ENCODE measurements at regions not wholly inside any gene's neighbourhood (a gene's known extent, or its start where the extent isn't known, plus 50 kb on each side); places are given as distances from the start of the nearest gene placed in this dataset.
"Not testable (repeated sequence)": the region's sequence is repeated elsewhere in the genome, so short reads cannot be mapped to it uniquely, and the experiment has no call there.

GRCh38 chr4:12071316-12071715 lies 642.6 kb upstream of the HS3ST1 start:
- no peak overlapping the region for H3K9ac ChIP-seq (ENCODE audit: low read depth, low read length)
- no peak overlapping the region for H3K4me3 ChIP-seq (ENCODE audit: low read depth, low read length)
- no peaks in the 10 kb centered on the region for H3K9me3 ChIP-seq (ENCODE audit: control insufficient read depth, insufficient read depth, low read length)
- no peaks in the 10 kb centered on the region for H3K4me1 ChIP-seq (ENCODE audit: control insufficient read depth, insufficient read depth, low read length)
- no peaks in the 10 kb centered on the region for H3K36me3 ChIP-seq (ENCODE audit: control insufficient read depth, insufficient read depth, low read length)
- H3K27me3 ChIP-seq (ENCODE audit: control insufficient read depth, insufficient read depth, low read length): no peaks in the 10 kb centered on the region

GRCh38 chr4:12053966-12054365 lies 625.3 kb upstream of the HS3ST1 start:
- Histone ChIP-seq H3K36me3 (ENCODE audit: control insufficient read depth, insufficient read depth, low read length) (no peaks in the 10 kb centered on the region), H3K27me3 (ENCODE audit: control insufficient read depth, insufficient read depth, low read length) (no peaks in the 10 kb centered on the region), H3K4me1 (ENCODE audit: control insufficient read depth, insufficient read depth, low read length) (peaks cover 12% of the 10 kb centered on the region), H3K4me3 (ENCODE audit: low read depth, low read length) (no peak overlapping the region), H3K9ac (ENCODE audit: low read depth, low read length) (no peak overlapping the region), H3K9me3 (ENCODE audit: control insufficient read depth, insufficient read depth, low read length) (peaks cover 2% of the 10 kb centered on the region)

DNA sequence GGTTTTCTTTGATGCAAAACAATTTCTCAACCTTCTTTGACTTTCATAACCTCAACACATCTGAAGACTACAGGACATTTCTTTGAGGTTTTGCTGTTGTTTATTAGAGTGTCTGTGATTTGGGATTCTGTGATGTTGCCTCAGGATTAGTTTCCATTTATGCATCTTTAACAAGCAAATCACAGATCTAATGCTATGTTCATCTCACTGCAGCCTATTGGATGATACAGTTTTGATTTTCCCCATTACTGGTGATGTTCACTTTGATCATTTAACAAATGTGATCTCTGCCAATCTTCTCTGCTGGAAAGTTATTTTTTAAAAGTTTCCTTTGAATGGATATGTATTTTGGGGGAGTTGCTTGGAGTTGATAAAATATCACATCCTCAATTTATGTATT lies 624.9 kb upstream of the HS3ST1 start:
- H3K27me3 ChIP-seq (ENCODE audit: control insufficient read depth, insufficient read depth, low read length): no peaks in the 10 kb centered on the region
- no peaks in the 10 kb centered on the region for H3K36me3 ChIP-seq (ENCODE audit: control insufficient read depth, insufficient read depth, low read length)
- no peak overlapping the region for H3K9ac ChIP-seq (ENCODE audit: low read depth, low read length)
- H3K4me1 ChIP-seq (ENCODE audit: control insufficient read depth, insufficient read depth, low read length): peaks cover 9% of the 10 kb centered on the region
- H3K4me3 ChIP-seq (ENCODE audit: low read depth, low read length): no peak overlapping the region
- H3K9me3 ChIP-seq (ENCODE audit: control insufficient read depth, insufficient read depth, low read length): peaks cover 2% of the 10 kb centered on the region

DNA sequence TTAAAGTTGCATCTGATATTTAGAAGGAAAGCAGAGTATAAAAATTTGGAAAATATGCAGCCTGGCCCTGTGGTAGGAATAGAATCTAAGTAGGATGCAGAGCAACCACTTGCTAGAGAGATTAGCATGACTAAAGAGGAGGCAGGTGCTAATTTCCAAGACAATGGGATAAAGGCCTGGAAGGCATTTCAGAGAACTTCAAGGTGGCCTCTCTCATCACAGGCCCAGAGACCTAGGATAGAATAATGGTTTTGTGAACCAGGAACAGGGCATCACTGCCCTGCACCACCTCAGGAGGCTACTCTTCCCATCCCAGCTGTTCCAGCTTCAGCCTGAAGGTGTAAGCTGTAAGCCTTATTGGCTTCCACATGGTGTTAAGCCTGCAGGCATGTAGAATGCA lies 621.7 kb upstream of the HS3ST1 start:
- peaks cover 2% of the 10 kb centered on the region for H3K9me3 ChIP-seq (ENCODE audit: control insufficient read depth, insufficient read depth, low read length)
- H3K4me3 ChIP-seq (ENCODE audit: low read depth, low read length): no peak overlapping the region
- H3K36me3 ChIP-seq (ENCODE audit: control insufficient read depth, insufficient read depth, low read length): no peaks in the 10 kb centered on the region
- H3K27me3 ChIP-seq (ENCODE audit: control insufficient read depth, insufficient read depth, low read length): no peaks in the 10 kb centered on the region
- H3K9ac ChIP-seq (ENCODE audit: low read depth, low read length): no peak overlapping the region
- peaks cover 3% of the 10 kb centered on the region for H3K4me1 ChIP-seq (ENCODE audit: control insufficient read depth, insufficient read depth, low read length)

GRCh38 chr4:12042818-12043217 lies 614.1 kb upstream of the HS3ST1 start:
- H3K9ac ChIP-seq (ENCODE audit: low read depth, low read length): no peak overlapping the region
- H3K4me3 ChIP-seq (ENCODE audit: low read depth, low read length): no peak overlapping the region
- no peaks in the 10 kb centered on the region for H3K27me3 ChIP-seq (ENCODE audit: control insufficient read depth, insufficient read depth, low read length)
- H3K4me1 ChIP-seq (ENCODE audit: control insufficient read depth, insufficient read depth, low read length): no peaks in the 10 kb centered on the region
- H3K36me3 ChIP-seq (ENCODE audit: control insufficient read depth, insufficient read depth, low read length): no peaks in the 10 kb centered on the region
- peaks cover 6% of the 10 kb centered on the region for H3K9me3 ChIP-seq (ENCODE audit: control insufficient read depth, insufficient read depth, low read length)

DNA sequence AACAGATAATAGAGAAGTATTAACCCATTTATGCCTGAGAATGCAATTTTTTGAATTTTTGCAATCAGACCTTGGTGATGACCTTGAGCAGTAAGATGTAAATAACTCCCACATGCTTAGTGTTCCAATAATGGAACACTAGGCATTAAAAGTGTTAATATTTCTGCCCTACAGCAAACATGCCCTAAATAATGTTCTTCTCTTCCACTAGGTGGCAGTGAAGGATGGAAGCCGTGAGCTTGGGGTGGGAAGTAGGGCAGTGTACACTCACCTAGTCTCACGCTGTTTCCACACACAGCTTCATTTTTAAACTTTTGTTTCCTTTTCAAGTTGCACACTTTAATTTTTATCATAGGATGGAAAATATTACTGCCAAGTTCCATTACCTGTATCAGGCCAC lies 613.1 kb upstream of the HS3ST1 start:
- no peaks in the 10 kb centered on the region for H3K36me3 ChIP-seq (ENCODE audit: control insufficient read depth, insufficient read depth, low read length)
- no peaks in the 10 kb centered on the region for H3K27me3 ChIP-seq (ENCODE audit: control insufficient read depth, insufficient read depth, low read length)
- H3K4me3 ChIP-seq (ENCODE audit: low read depth, low read length): no peak overlapping the region
- no peak overlapping the region for H3K9ac ChIP-seq (ENCODE audit: low read depth, low read length)
- no peaks in the 10 kb centered on the region for H3K4me1 ChIP-seq (ENCODE audit: control insufficient read depth, insufficient read depth, low read length)
- peaks cover 6% of the 10 kb centered on the region for H3K9me3 ChIP-seq (ENCODE audit: control insufficient read depth, insufficient read depth, low read length)

DNA sequence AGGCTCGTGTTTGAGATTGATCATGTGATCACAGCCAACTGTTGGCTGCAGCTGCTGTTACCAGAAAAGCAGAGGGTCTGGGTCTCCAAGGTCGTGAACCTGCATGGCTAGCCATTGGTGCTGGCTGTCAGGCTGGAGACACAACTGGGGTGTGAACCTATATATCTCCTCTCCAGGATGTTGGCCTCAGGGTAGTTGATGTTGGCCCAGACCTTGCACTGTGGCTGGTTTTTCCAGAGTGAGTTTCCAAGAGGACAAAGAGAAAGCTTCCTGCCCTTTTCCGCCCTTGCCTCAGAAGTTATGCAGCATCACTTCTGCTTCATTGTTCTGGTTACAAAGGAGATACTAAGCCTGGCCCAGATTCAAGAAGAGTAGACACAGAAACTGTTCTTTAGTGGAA lies 607.8 kb upstream of the HS3ST1 start:
- no peaks in the 10 kb centered on the region for H3K4me1 ChIP-seq (ENCODE audit: control insufficient read depth, insufficient read depth, low read length)
- H3K4me3 ChIP-seq (ENCODE audit: low read depth, low read length): no peak overlapping the region
- peaks cover 6% of the 10 kb centered on the region for H3K9me3 ChIP-seq (ENCODE audit: control insufficient read depth, insufficient read depth, low read length)
- H3K36me3 ChIP-seq (ENCODE audit: control insufficient read depth, insufficient read depth, low read length): no peaks in the 10 kb centered on the region
- H3K9ac ChIP-seq (ENCODE audit: low read depth, low read length): no peak overlapping the region
- no peaks in the 10 kb centered on the region for H3K27me3 ChIP-seq (ENCODE audit: control insufficient read depth, insufficient read depth, low read length)

DNA sequence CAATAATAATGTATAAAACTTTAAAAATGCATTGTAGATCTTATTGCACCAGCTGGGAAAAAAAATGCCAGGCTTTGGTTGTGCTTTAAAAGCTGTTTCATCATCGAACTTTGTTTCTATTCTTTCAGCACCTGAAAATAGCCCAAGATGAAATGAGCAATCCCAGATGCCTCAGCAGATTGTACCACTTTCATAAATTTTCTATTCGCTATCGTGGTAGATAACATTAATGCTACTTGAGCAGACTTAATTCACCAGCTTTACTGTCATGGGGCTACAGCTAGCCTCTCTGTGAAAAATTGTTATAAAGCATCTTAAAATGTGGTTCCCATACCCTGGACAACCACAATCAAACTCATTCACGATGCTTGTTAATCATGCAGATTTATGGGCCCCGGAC lies 599.6 kb upstream of the HS3ST1 start:
- Histone ChIP-seq H3K27me3 (ENCODE audit: control insufficient read depth, insufficient read depth, low read length) (no peaks in the 10 kb centered on the region), H3K4me1 (ENCODE audit: control insufficient read depth, insufficient read depth, low read length) (no peaks in the 10 kb centered on the region), H3K4me3 (ENCODE audit: low read depth, low read length) (no peak overlapping the region), H3K9me3 (ENCODE audit: control insufficient read depth, insufficient read depth, low read length) (no peaks in the 10 kb centered on the region), H3K9ac (ENCODE audit: low read depth, low read length) (no peak overlapping the region), H3K36me3 (ENCODE audit: control insufficient read depth, insufficient read depth, low read length) (no peaks in the 10 kb centered on the region)

DNA sequence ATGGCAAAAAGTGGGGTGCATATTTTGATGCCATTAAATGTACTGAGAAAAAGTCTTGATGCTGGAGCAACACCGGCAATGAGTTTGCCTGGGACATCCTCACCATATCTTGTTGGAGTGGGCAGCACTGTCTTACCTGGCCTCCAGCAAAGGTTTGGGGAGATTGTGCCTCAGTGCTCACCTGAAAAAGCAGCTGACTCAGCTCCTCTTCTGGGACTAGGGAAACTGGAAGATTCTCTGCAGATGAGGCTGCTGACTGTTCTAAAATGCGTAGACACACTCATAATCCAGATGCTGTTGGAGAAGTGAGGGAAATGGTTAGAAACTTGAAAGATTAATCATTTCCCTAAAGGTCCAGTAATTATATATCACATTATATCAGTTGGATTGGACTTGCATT lies 593.7 kb upstream of the HS3ST1 start:
- H3K4me1 ChIP-seq (ENCODE audit: control insufficient read depth, insufficient read depth, low read length): no peaks in the 10 kb centered on the region
- no peak overlapping the region for H3K9ac ChIP-seq (ENCODE audit: low read depth, low read length)
- H3K36me3 ChIP-seq (ENCODE audit: control insufficient read depth, insufficient read depth, low read length): no peaks in the 10 kb centered on the region
- no peak overlapping the region for H3K4me3 ChIP-seq (ENCODE audit: low read depth, low read length)
- no peaks in the 10 kb centered on the region for H3K27me3 ChIP-seq (ENCODE audit: control insufficient read depth, insufficient read depth, low read length)
- H3K9me3 ChIP-seq (ENCODE audit: control insufficient read depth, insufficient read depth, low read length): no peaks in the 10 kb centered on the region

DNA sequence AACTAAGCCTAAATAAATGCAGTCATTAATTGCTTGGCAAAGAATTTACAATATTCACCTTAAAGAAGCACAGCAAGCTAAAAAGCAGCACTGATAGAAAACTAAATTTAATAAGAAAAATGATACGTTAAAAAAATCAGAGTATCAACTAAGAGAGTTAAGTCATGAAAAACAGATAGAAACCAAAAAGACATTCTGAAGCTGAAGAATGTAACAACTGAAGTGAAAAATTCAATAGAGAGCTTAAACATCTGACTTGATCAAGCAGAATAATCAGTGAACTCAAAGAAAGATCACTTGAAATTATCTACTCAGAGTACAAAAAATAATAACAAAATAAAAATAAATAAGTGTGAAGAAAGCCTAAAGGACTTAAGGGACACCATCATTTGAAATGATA lies 588.0 kb upstream of the HS3ST1 start:
- H3K4me1 ChIP-seq (ENCODE audit: control insufficient read depth, insufficient read depth, low read length): no peaks in the 10 kb centered on the region
- no peak overlapping the region for H3K4me3 ChIP-seq (ENCODE audit: low read depth, low read length)
- no peaks in the 10 kb centered on the region for H3K27me3 ChIP-seq (ENCODE audit: control insufficient read depth, insufficient read depth, low read length)
- no peaks in the 10 kb centered on the region for H3K9me3 ChIP-seq (ENCODE audit: control insufficient read depth, insufficient read depth, low read length)
- H3K9ac ChIP-seq (ENCODE audit: low read depth, low read length): no peak overlapping the region
- H3K36me3 ChIP-seq (ENCODE audit: control insufficient read depth, insufficient read depth, low read length): no peaks in the 10 kb centered on the region

DNA sequence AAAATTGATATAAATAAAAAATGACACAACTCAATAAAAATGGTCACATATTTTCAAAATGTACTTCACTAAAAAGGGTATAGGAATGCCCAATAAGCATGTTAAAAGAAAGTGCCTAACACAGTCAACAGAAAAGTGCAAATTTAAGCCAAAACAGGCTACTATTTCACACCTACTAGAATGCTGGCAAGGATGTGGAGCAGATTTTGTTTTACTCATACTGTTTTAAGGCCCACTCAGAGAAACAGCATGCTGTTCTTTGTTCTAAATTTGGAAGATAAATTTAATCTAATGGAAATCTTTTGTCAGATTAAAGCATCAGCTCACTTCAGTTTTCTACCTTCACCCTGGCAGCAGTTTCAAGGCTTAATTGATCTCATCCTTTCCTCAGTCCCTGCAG lies 576.8 kb upstream of the HS3ST1 start:
- Histone ChIP-seq H3K4me3 (ENCODE audit: low read depth, low read length) (no peak overlapping the region), H3K36me3 (ENCODE audit: control insufficient read depth, insufficient read depth, low read length) (no peaks in the 10 kb centered on the region), H3K9me3 (ENCODE audit: control insufficient read depth, insufficient read depth, low read length) (no peaks in the 10 kb centered on the region), H3K27me3 (ENCODE audit: control insufficient read depth, insufficient read depth, low read length) (no peaks in the 10 kb centered on the region), H3K9ac (ENCODE audit: low read depth, low read length) (no peak overlapping the region), H3K4me1 (ENCODE audit: control insufficient read depth, insufficient read depth, low read length) (no peaks in the 10 kb centered on the region)

DNA sequence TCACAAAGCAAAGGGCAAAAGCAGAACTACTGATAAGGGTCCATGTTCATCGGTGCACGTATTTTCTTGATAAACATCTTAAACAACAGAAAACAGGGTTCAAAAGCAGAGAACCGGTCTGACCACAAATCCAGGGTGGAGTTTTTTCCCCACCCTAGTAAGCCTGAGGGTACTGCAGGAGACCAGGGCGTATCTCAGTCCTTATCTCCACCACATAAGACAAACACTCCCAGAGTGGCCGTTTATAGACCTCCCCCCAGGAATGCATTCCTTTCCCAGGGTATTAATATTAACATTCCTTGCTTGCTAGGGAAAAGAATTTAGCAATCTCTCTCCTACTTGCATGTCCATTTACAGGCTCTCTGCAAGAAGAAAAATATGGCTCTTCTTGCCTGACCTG lies 567.9 kb upstream of the HS3ST1 start:
- not testable (repeated sequence) for H3K36me3 ChIP-seq (ENCODE audit: control insufficient read depth, insufficient read depth, low read length); H3K27me3 ChIP-seq (ENCODE audit: control insufficient read depth, insufficient read depth, low read length)
- peaks cover 12% of the 10 kb centered on the region for H3K9me3 ChIP-seq (ENCODE audit: control insufficient read depth, insufficient read depth, low read length)

GRCh38 chr4:11976726-11977263 lies 548.1 kb upstream of the HS3ST1 start:
- H3K9me3 ChIP-seq (ENCODE audit: control insufficient read depth, insufficient read depth, low read length): no peaks in the 10 kb centered on the region
- H3K9ac ChIP-seq (ENCODE audit: low read depth, low read length): no peak overlapping the region
- H3K27me3 ChIP-seq (ENCODE audit: control insufficient read depth, insufficient read depth, low read length): no peaks in the 10 kb centered on the region
- peaks cover 5% of the 10 kb centered on the region for H3K4me1 ChIP-seq (ENCODE audit: control insufficient read depth, insufficient read depth, low read length)
- no peaks in the 10 kb centered on the region for H3K36me3 ChIP-seq (ENCODE audit: control insufficient read depth, insufficient read depth, low read length)
- H3K4me3 ChIP-seq (ENCODE audit: low read depth, low read length): no peak overlapping the region

More for the DNA sequence above, 567.9 kb upstream of the HS3ST1 start:
- not testable (repeated sequence) for H3K9ac ChIP-seq (ENCODE audit: low read depth, low read length); H3K4me1 ChIP-seq (ENCODE audit: control insufficient read depth, insufficient read depth, low read length); H3K4me3 ChIP-seq (ENCODE audit: low read depth, low read length)

Data from iPS-15b (cell line).